Stimulated activated CD8-positive, alpha-beta memory T cell treated with anti-CD3 and anti-CD28 coated beads, Interleukin-2, amount 100 ng/mL, for 48 hours (primary cell): ENCODE measurements at regions not wholly inside any gene's neighbourhood (a gene's known extent, or its start where the extent isn't known, plus 50 kb on each side); places are given as distances from the start of the nearest gene placed in this dataset.
"Not testable (repeated sequence)": the region's sequence is repeated elsewhere in the genome, so short reads cannot be mapped to it uniquely, and the experiment has no call there.

Experiments used
- DNase-seq, 2 donors: peaks; one replicate each; pipeline ENCODE4 v3.0.0-alpha.2; 2020; ENCODE audit warnings: low read depth in 2 of 2

DNA sequence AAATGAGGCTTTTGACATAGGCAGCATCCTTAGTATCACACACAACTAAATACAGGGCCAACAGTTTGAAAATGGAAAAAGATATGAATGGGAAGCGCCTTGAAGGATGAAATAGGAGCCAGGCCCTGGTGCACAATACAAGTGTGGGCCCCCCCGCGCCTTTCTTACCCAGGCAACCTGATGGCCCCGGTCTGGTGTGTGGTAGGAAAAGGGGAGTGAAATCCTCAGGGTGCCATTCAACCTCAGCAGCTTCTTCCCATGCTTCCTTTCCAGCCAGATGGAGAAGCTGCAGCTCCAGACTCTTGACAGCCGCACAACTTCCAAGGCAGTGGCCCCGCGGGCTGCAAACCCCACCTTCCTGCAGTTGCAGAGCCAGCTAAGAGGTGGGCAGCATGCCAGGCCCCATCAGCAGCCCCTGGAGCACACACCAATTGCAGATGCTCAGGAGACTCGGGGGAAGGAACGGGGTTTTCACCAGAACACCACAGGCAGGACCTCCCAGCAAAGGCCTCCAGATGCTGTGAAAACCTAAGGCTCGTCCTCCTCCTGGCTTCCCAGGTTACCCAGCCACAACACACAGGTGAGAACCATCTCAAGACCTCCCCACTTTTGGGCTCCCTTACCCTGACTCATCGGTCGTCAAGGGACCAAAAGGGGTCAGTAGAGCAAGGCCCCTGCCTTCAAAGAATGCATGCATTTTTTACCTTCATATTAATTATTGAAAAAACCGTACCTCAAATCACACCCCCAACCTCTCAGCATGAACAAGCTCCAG, 101.6 kb downstream of the CPN2 start:
- no peak for DNase-seq

GRCh38 chr3:194250098-194251002, 100.8 kb downstream of the CPN2 start:
- no peak for DNase-seq

DNA sequence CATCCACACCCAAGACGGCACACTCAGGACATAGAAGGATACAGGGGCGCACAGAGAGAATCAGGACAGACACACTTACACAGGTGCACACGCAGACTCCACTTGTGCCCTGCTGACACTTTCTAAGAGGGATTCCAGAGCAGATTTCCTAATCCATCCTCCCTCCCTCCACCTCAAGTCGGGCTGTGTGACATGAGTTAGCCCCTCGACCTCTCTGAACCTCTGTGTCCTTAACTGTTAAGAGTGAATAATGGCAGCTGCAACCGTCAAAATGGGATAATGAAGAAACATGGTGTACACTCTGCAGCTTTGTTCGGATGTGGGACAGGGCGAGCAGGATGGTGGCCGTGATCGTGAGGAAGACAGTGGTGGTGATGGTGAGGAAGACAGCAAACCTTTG, 100.1 kb downstream of the CPN2 start:
- no peak for DNase-seq

- no peak for DNase-seq
These were observed 99.7 kb downstream of the CPN2 start for GRCh38 chr3:194251461-194251860.

DNA sequence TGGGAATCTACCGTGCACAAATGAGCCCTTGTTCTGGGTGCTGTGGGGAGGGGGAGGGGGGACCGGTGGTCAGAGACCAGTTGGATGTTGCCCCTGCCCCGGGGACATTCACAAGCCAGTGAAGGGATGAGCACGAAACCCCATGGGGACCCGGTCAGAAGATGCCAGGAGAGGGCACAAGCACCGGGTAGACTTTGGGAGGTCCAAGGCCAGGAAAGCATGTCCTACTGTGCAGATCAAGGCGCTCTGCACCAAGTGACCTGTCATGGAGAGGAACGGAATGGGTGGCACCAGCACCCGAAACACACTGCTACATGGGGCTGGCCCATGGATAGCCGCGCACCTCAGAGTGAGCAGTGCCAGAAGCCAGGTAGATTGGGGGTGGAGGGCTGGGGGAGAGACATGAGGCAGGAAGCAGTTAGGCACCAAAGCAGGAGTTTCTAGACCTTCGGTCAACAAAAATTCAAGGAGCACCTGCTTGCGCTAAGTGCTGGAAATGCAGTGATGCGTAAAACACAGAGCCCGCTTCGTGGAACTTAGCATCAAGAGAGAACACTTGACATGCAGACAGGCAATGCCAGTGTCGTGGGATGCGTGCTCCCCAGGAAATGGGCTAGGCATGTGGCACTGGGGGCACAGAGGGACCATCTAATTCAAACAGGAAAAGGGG, 99.1 kb downstream of the CPN2 start:
- DNase-seq, result no peak

GRCh38 chr3:194253270-194253669, 97.9 kb downstream of the CPN2 start:
- no peak for DNase-seq

GRCh38 chr3:194254040-194254439, 97.1 kb downstream of the CPN2 start:
- DNase-seq, result no peak

- peak in 1 of 2 donors; percentile 13 for DNase-seq
These were observed 95.7 kb downstream of the CPN2 start for GRCh38 chr3:194255252-194256039.

- DNase-seq, result no peak
These were observed 94.8 kb downstream of the CPN2 start for GRCh38 chr3:194256040-194256945.

DNA sequence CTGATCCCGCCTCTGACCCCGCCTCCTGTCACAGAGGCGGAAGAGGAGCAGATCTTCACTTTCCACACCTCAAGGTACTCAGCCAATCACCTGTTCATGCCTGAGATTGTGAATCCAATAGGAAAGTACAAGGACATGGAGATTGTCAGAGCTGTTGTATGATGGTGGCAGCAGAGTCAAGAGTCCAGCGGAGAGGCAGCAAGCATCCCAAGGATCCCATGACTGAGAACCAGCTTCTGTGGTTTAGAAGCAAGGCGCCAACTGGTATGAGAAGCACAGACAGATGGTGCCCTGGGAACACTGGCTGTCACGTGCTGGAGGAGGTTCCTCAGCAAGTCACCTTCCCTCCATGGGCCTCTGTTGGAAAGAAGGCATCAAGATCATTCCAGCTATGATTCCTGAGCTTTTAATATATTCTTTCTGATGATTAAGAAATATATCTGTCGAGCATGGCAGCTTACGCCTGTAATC, 93.9 kb downstream of the CPN2 start:
- no peak for DNase-seq

- DNase-seq, result no peak
These were observed 93.0 kb downstream of the CPN2 start for GRCh38 chr3:194257916-194258668.

- no peak for DNase-seq
These were observed 91.0 kb downstream of the CPN2 start for GRCh38 chr3:194259982-194260766.

DNA sequence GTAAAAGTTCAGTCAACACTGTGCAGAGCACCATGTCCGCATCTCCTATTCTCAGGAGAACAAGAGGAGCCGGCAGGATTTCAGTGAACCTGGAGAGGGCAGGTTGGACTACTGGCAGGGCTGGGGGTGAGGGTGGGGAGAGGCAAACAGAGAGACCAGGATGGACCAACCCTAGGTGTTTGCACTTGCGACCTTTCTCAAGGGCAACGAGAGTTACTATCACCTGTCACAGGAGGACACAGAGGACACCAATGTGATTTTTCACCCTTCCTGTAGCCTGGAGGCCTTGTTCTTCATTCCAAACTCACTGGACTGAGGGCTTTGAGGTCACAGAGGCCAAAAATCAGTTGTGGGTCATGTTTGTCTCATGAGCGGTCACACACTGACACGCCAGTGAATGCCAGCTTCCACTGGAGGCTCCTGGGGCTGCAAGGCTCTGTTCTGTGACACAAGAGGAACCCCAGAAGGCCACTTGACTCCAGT, 89.5 kb downstream of the CPN2 start:
- DNase-seq, result no peak

DNA sequence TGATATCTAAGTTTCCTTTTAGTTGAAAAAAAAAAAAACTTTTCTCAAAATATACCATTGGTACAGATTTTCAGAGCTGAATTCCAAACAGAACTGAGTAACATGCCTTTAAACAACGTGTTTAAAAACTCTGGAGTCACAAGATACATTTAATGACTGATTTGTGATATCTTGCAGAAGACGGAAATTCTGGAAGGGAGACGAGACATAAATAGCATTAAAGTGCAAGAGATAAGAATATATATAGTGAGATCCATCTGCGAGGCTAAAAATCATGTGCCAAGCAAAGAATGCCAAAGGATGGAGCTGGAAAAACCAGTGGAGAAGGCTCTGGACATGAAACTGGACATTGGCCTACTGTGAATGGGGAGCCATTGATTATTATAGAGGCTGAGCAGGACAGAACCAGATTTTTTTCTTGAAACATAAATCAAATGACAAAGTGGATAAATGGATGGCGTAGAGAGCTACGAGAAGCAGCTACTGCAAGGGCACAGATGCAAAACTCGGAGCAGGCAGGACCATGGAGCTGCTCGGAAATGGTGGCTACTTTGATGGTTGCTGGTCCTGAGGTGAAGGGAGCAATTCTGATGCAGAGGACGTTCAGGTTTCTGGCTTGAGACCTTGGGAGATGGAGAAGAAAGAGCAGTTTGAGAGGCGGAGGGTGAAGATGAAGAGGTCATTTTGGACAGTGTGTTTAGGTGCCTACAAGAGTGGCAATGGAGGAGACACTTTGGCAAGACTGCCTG, 88.8 kb downstream of the CPN2 start:
- DNase-seq, result no peak

DNA sequence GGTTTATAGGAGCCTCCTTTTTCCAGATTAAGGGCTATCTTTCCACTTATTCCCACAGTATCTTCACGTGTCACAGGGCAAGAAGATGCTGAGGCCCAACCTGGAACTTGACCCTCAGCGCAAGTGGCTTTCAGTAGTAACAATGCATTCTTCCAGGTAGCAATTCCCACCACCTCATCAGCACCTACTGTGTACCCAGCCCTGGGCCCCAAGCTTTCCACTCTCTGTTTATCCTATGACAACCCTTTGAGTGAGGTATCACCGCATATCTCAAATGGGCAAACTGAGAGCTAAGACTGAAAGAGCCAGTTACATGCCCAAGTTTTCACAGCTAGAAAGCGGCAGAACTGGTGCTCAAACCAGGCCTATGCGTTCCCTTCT, 88.2 kb downstream of the CPN2 start:
- DNase-seq, result no peak

DNA sequence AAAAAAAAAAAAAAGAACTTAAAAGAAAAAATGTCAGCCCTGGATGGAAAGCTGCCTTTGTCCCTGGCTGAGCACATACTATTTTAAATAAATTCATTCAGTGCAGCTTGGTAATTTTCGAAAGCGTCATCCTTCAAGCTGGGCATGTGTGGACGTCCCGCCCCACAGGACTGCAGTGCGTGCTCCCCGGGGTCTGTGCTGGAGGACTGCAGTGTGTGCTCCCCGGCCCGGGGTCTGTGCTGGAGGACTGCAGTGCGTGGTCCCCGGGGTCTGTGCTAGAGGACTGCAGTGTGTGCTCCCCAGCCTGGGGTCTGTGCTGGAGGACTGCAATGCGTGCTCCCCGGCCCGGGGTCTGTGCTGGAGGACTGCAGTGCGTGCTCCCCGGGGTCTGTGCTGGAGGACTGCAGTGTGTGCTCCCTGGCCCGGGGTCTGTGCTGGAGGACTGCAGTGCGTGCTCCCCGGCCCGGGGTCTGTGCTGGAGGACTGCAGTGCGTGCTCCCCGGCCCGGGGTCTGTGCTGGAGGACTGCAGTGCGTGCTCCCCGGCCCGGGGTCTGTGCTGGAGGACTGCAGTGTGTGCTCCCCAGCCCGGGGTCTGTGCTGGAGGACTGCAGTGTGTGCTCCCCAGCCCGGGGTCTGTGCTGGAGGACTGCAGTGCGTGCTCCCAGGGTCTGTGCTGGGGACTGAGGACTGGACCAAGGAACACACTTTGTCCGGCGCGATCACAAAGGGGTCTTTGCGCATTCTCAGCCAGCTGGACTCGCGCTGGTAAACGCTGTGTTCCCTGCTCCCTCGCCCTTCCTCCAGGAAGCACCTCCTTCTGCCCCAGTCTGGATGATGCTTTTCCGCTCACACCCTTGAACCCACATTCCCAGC, 86.3 kb downstream of the CPN2 start:
- DNase-seq, result not testable (repeated sequence)

- DNase-seq, result no peak
These were observed 85.6 kb downstream of the CPN2 start for GRCh38 chr3:194265505-194265892.
